ENCODE measurements at regions not wholly inside any gene's neighbourhood (a gene's known extent, or its start where the extent isn't known, plus 50 kb on each side); places are given as distances from the start of the nearest gene placed in this dataset.

DNA sequence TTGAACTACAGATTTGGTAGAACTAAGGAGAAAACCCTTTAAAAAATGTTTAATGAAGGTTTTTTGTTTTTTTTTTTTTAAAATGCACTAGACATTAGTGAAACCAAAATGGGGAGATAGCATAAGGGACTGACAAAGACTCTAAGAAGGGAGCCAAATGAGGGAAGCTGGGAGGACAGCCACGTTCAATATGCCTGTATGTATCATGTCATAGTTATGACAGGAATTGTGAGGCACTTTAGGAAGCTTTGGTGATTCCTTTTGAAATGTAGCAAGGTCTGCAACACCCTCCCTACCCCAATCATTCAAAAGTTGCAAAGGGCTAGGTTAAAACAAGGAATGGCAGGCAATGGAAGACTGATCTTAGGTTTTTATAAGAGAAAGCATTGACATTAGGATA, 526.0 kb downstream of the TLL1 start:
- no peak for TF ChIP-seq CTCF (IDR thresholded peaks at IDR 0.05)
- no peak for TF ChIP-seq EP300 (IDR thresholded peaks at IDR 0.05)
- no peak for TF ChIP-seq POLR2A (IDR thresholded peaks at IDR 0.05; ENCODE audit: low read depth)
- no peak for TF ChIP-seq POLR2AphosphoS5 (IDR thresholded peaks at IDR 0.05)
- Histone ChIP-seq H3K4me3 (no peak overlapping the region), H3K36me3 (no peaks in the 10 kb centered on the region), H3K27me3 (no peaks in the 10 kb centered on the region), H3K4me1 (no peaks in the 10 kb centered on the region), H3K9me3 (no peaks in the 10 kb centered on the region), H3K27ac (replicated peaks in 1 of 4) (no peak overlapping the region)
- WGBS, result 38% methylated on average over 1 of the region's 1 CpG
- intact Hi-C loops (cut with DNase I), result no loop called here
- no peak for DNase-seq (ENCODE audit: extremely low spot score)

- H3K27me3 ChIP-seq, result no peaks in the 10 kb centered on the region
- intact Hi-C loops (cut with DNase I), result no loop called here
- no peaks in the 10 kb centered on the region for H3K36me3 ChIP-seq
- no peak overlapping the region for H3K4me3 ChIP-seq
- no peak for DNase-seq (ENCODE audit: extremely low spot score)
- H3K4me1 ChIP-seq, result no peaks in the 10 kb centered on the region
- WGBS, result 40% methylated on average over 5 of the region's 5 CpGs
- H3K27ac ChIP-seq (replicated peaks in 1 of 4), result no peak overlapping the region
- TF ChIP-seq POLR2A (IDR thresholded peaks at IDR 0.05; ENCODE audit: low read depth), result no peak
- no peaks in the 10 kb centered on the region for H3K9me3 ChIP-seq
Measured at GRCh38 chr4:166400270-166400894, 527.3 kb downstream of the TLL1 start.

- Histone ChIP-seq H3K4me3 (no peak overlapping the region), H3K4me1 (no peaks in the 10 kb centered on the region), H3K27ac (replicated peaks in 1 of 4) (no peak overlapping the region), H3K27me3 (no peaks in the 10 kb centered on the region), H3K9me3 (no peaks in the 10 kb centered on the region), H3K36me3 (no peaks in the 10 kb centered on the region)
- TF ChIP-seq POLR2AphosphoS5 (IDR thresholded peaks at IDR 0.05) (no peak), CTCF (IDR thresholded peaks at IDR 0.05) (no peak), EP300 (IDR thresholded peaks at IDR 0.05) (no peak), POLR2A (IDR thresholded peaks at IDR 0.05; ENCODE audit: low read depth) (no peak)
- DNase-seq (ENCODE audit: extremely low spot score), result no peak
- WGBS, result 16% methylated on average over 1 of the region's 1 CpG
- intact Hi-C loops (cut with DNase I), result no loop called here
Measured at GRCh38 chr4:166413356-166413755, 540.3 kb downstream of the TLL1 start.

DNA sequence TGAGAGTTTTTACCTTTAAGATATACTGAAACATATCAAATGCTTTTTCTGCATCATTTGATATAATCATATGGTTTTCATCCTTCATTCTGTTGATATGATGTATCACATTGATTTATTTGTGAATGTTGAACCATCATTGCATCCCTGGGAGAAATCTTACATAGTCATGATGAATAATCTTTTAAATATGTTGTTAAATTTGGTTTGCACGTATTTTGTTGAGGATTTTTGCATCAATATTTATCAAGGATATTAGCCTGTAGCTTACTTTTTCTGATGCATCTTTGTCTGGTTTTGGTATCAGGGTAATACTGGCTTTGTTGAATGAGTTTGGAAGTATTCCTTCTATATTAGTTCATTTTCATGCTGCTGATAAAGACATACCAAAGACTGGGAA, 541.4 kb downstream of the TLL1 start:
- no peaks in the 10 kb centered on the region for H3K27me3 ChIP-seq

DNA sequence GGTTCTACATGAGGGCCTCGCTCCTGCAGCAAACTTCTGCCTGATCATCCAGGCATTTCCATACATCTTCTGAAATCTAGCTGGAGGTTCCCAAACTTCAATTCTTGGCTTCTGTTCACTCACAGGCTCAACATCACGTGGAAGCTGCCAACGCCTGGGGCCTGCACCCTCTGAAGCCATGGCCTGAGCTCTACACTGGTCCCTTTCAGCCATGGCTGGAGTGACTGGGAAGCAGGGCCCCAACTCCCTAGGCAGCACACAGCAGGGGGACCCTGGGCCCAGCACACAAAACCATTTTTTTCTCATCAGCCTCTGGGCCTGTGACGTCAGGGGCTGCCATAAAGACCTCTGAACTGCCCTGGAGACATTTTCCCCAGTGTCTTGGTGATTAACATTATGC, 542.7 kb downstream of the TLL1 start:
- no peaks in the 10 kb centered on the region for H3K4me1 ChIP-seq
- no peak overlapping the region for H3K4me3 ChIP-seq
- no peak overlapping the region for H3K27ac ChIP-seq (replicated peaks in 1 of 4)
- H3K36me3 ChIP-seq, result no peaks in the 10 kb centered on the region
- 76% methylated on average over 4 of the region's 4 CpGs for WGBS
- no peaks in the 10 kb centered on the region for H3K27me3 ChIP-seq
- DNase-seq (ENCODE audit: extremely low spot score), result no peak
- TF ChIP-seq POLR2AphosphoS5 (IDR thresholded peaks at IDR 0.05), result no peak
- TF ChIP-seq POLR2A (IDR thresholded peaks at IDR 0.05; ENCODE audit: low read depth), result no peak
- no peak for TF ChIP-seq EP300 (IDR thresholded peaks at IDR 0.05)
- H3K9me3 ChIP-seq, result no peaks in the 10 kb centered on the region
- intact Hi-C loops (cut with DNase I), result no loop called here

More for the DNA sequence above, 541.4 kb downstream of the TLL1 start:
- TF ChIP-seq CTCF (IDR thresholded peaks at IDR 0.05) (no peak), POLR2AphosphoS5 (IDR thresholded peaks at IDR 0.05) (no peak), POLR2A (IDR thresholded peaks at IDR 0.05; ENCODE audit: low read depth) (no peak)
- Histone ChIP-seq H3K4me3 (no peak overlapping the region), H3K4me1 (no peaks in the 10 kb centered on the region), H3K27ac (replicated peaks in 1 of 4) (no peak overlapping the region), H3K36me3 (no peaks in the 10 kb centered on the region), H3K9me3 (no peaks in the 10 kb centered on the region)
- intact Hi-C loops (cut with DNase I), result no loop called here
- DNase-seq (ENCODE audit: extremely low spot score), result no peak
- WGBS, result 52% methylated on average over 1 of the region's 1 CpG

All from esophagus muscularis mucosa (tissue), 4 donors.